HCT116 (cell line): ENCODE measurements at regions not wholly inside any gene's neighbourhood (a gene's known extent, or its start where the extent isn't known, plus 50 kb on each side); places are given as distances from the start of the nearest gene placed in this dataset.

Experiments
- ATAC-seq: fragments of 200-7000 bp; cut with Tn5 transposase; 2 replicates; pipeline ENCODE4 v1.9.1; 2020; ENCODE audit warnings: mild to moderate bottlenecking, moderate library complexity
- BruUV-seq: library from RNA; stranded (reverse); fragments of 400-500 nt; replicated peaks from 2 replicates; lab custom pipeline; 2021; lab: Mats Ljungman, UMichigan
- CTCF ChIA-PET: fragments of 300-600 bp; sonication (Branson Sonifier 250); formaldehyde crosslinking; loops from one replicate; lab custom pipeline; 2021; ENCODE audit warnings: antibody characterized with exemption; lab: Charles Lee
- POLR2A ChIA-PET: fragments of 300-600, 350-600 bp; sonication (Branson Sonifier 250); formaldehyde crosslinking; loops from one replicate; lab custom pipeline; 2021; ENCODE audit warnings: antibody characterized with exemption; lab: Charles Lee
- RAD21 ChIA-PET, 2 experiments: fragments of 300-600 bp; sonication (Branson Sonifier 250); formaldehyde crosslinking; loops; one replicate each; lab custom pipeline; 2023; ENCODE audit warnings: low total read pairs in 2 of 2; ENCODE audit not compliant: uncharacterized antibody in 2 of 2, unreplicated experiment in 2 of 2, low non-redundant PET in 1 of 2; lab: Charles Lee
- DNase-seq: peaks from one replicate; pipeline ENCODE4 v3.0.0-alpha.2; 2010; ENCODE audit warnings: low read depth, low spot score
- H2AFZ ChIP-seq: fragments of 200-600 bp; shearing (Covaris generic), sonication (generic); 2 replicates; pipeline ENCODE4 v1.6.1; 2017; ENCODE audit warnings: low read depth, mixed run types, mixed read lengths, antibody characterized with exemption, low read length; ENCODE audit not compliant: poor library complexity, severe bottlenecking
- H3K27ac ChIP-seq: 2 replicates; pipeline ENCODE4 v1.5.1; 2012; ENCODE audit warnings: low read depth, low read length
- H3K27me3 ChIP-seq: fragments of 200-600 bp; sonication (generic); 2 replicates; pipeline ENCODE4 v1.6.1; 2016; ENCODE audit warnings: mixed run types, low read length, mixed read lengths; ENCODE audit not compliant: insufficient read depth
- H3K36me3 ChIP-seq, 2 experiments: fragments of 200-500 bp in 1 of 2; fragments of 200-600 bp in 1 of 2; sonication (Bioruptor generic) in 1 of 2; sonication (generic) in 1 of 2; 2 replicates each; pipeline versions ENCODE4 v1.5.1 to v1.6.1; 2014 to 2016; ENCODE audit warnings: low read length in 2 of 2, inconsistent platforms in 1 of 2, mixed read lengths in 1 of 2, mixed run types in 1 of 2; ENCODE audit not compliant: insufficient read depth in 2 of 2, control insufficient read depth in 1 of 2
- H3K4me1 ChIP-seq, 2 experiments: fragments of 200-600 bp in 1 of 2; sonication (generic) in 1 of 2; 2 replicates each; pipeline versions ENCODE4 v1.5.1 to v1.6.1; 2012 to 2017; ENCODE audit warnings: low read length in 2 of 2, inconsistent platforms in 1 of 2, mild to moderate bottlenecking in 1 of 2, mixed read lengths in 1 of 2, mixed run types in 1 of 2, moderate library complexity in 1 of 2; ENCODE audit not compliant: insufficient read depth in 2 of 2, control insufficient read depth in 1 of 2
- H3K4me2 ChIP-seq: fragments of 200-600 bp; sonication (generic); 2 replicates; pipeline ENCODE4 v1.6.1; 2017; ENCODE audit warnings: mixed run types, low read length, mixed read lengths
- H3K4me3 ChIP-seq, 2 experiments: fragments of 200-600 bp in 1 of 2; sonication (generic) in 1 of 2; replicated peaks in 1 of 2; 2 replicates each; pipeline ENCODE4 v1.5.1; 2011 to 2016; ENCODE audit warnings: low read length in 2 of 2, control low read depth in 1 of 2, low read depth in 1 of 2, mild to moderate bottlenecking in 1 of 2, mixed read lengths in 1 of 2, mixed run types in 1 of 2
- H3K79me2 ChIP-seq: fragments of 200-600 bp; sonication (generic); 2 replicates; pipeline ENCODE4 v1.6.1; 2017; ENCODE audit warnings: mild to moderate bottlenecking, mixed run types, low read length, moderate library complexity, mixed read lengths; ENCODE audit not compliant: insufficient read depth
- H3K9ac ChIP-seq: fragments of 200-600 bp; sonication (generic); 2 replicates; pipeline ENCODE4 v1.6.1; 2016; ENCODE audit warnings: low read length, mixed read lengths
- H3K9me2 ChIP-seq: fragments of 200-600 bp; sonication (generic), shearing (Covaris generic); 2 replicates; pipeline ENCODE4 v1.6.1; 2017; ENCODE audit warnings: mixed run types, mild to moderate bottlenecking, moderate library complexity; ENCODE audit not compliant: insufficient read depth
- H3K9me3 ChIP-seq, 2 experiments: fragments of 200-500 bp in 1 of 2; fragments of 200-600 bp in 1 of 2; sonication (Bioruptor generic) in 1 of 2; sonication (generic) in 1 of 2; 2 replicates each; pipeline ENCODE4 v1.6.1; 2014 to 2017; ENCODE audit warnings: low read length in 2 of 2, mixed read lengths in 2 of 2, inconsistent platforms in 1 of 2, low read depth in 1 of 2, mild to moderate bottlenecking in 1 of 2, mixed run types in 1 of 2, moderate library complexity in 1 of 2; ENCODE audit not compliant: control insufficient read depth in 1 of 2, insufficient read depth in 1 of 2
- H4K20me1 ChIP-seq: fragments of 200-600 bp; sonication (generic), shearing (Covaris generic); 2 replicates; pipeline ENCODE4 v1.6.1; 2017; ENCODE audit warnings: mixed run types, mild to moderate bottlenecking, moderate library complexity; ENCODE audit not compliant: insufficient read depth
- ATF3 ChIP-seq: IDR thresholded peaks from 2 replicates; pipeline ENCODE4 v1.6.1; 2012
- CBX3 ChIP-seq: IDR thresholded peaks from 2 replicates; pipeline ENCODE4 v1.6.1; 2012; ENCODE audit warnings: low read depth
- CEBPB ChIP-seq: IDR thresholded peaks from 2 replicates; pipeline ENCODE4 v1.6.1; 2012; ENCODE audit warnings: low read depth
- EGR1 ChIP-seq: IDR thresholded peaks from 2 replicates; pipeline ENCODE4 v1.6.1; 2012; ENCODE audit warnings: low read depth
- ELF1 ChIP-seq: IDR thresholded peaks from 2 replicates; pipeline ENCODE4 v1.6.1; 2012; ENCODE audit warnings: low read depth, borderline replicate concordance
- EZH2 ChIP-seq: fragments of 200-600 bp; sonication (generic); IDR thresholded peaks from 2 replicates; pipeline ENCODE4 v1.6.1; 2017; ENCODE audit warnings: antibody characterized with exemption, mixed run types
- EZH2phosphoT487 ChIP-seq: fragments of 200-600 bp; IDR thresholded peaks from 2 replicates; pipeline ENCODE4 v1.6.1; 2018; ENCODE audit warnings: antibody characterized with exemption, borderline replicate concordance
- FOSL1 ChIP-seq: IDR thresholded peaks from 2 replicates; pipeline ENCODE4 v1.6.1; 2012; ENCODE audit warnings: low read depth
- JUND ChIP-seq: IDR thresholded peaks from 2 replicates; pipeline ENCODE4 v1.6.1; 2012
- POLR2A ChIP-seq: IDR thresholded peaks from 2 replicates; pipeline ENCODE4 v1.7.0; 2011; ENCODE audit warnings: borderline replicate concordance; ENCODE audit not compliant: insufficient read depth, insufficient read length; ENCODE audit errors: extremely low read depth
- REST ChIP-seq: IDR thresholded peaks from 2 replicates; pipeline ENCODE4 v1.6.1; 2012; ENCODE audit warnings: low read depth
- SIN3A ChIP-seq: IDR thresholded peaks from 2 replicates; pipeline ENCODE4 v1.6.1; 2012; ENCODE audit warnings: low read depth
- SP1 ChIP-seq: IDR thresholded peaks from 2 replicates; pipeline ENCODE4 v1.6.1; 2012; ENCODE audit warnings: low read depth
- SRF ChIP-seq: IDR thresholded peaks from 2 replicates; pipeline ENCODE4 v1.6.1; 2012; ENCODE audit warnings: low read depth
- TCF7L2 ChIP-seq: IDR thresholded peaks from 2 replicates; pipeline ENCODE4 v1.7.0; 2011; ENCODE audit warnings: borderline replicate concordance, inconsistent platforms; ENCODE audit not compliant: insufficient read depth, insufficient read length; ENCODE audit errors: extremely low read depth
- ZBTB33 ChIP-seq: IDR thresholded peaks from 2 replicates; pipeline ENCODE4 v1.6.1; 2011; ENCODE audit warnings: mild to moderate bottlenecking, low read length, moderate library complexity; ENCODE audit not compliant: insufficient replicate concordance; ENCODE audit errors: extremely low read depth
- ZNF274 ChIP-seq: fragments of 200-500 bp; sonication (Bioruptor generic); IDR thresholded peaks from 2 replicates; pipeline ENCODE4 v1.6.1; 2014; ENCODE audit warnings: mild to moderate bottlenecking, low read depth, low read length, inconsistent platforms
- intact Hi-C: fragments of 100-400 bp; cut with micrococcal nuclease; formaldehyde crosslinking; loops from 2 replicates; pipeline ENCODE4 v1.10.0; 2022

GRCh38 chr9:109956717-109957440 lies 176.9 kb downstream of the PALM2AKAP2 start (continued):
- TF ChIP-seq ZNF274 = no peak
- no peak for TF ChIP-seq JUND
- TF ChIP-seq ELF1 = no peak
- no peak for TF ChIP-seq EZH2
- no peak for TF ChIP-seq ZBTB33
- TF ChIP-seq CEBPB = no peak

GRCh38 chr9:109959679-109960078 lies 179.7 kb downstream of the PALM2AKAP2 start:
- Histone ChIP-seq H3K36me3 (no peaks in the 10 kb centered on the region), H3K9me3 (no peaks in the 10 kb centered on the region), H3K4me1 (no peaks in the 10 kb centered on the region), H3K9me2 (no peaks in the 10 kb centered on the region), H2AFZ (no peak overlapping the region), H3K4me3 (no peak overlapping the region), H3K79me2 (no peaks in the 10 kb centered on the region), H3K4me2 (no peak overlapping the region), H4K20me1 (no peaks in the 10 kb centered on the region), H3K9ac (no peak overlapping the region), H3K27ac (no peak overlapping the region), H3K27me3 (peaks cover 23% of the 10 kb centered on the region; the same call in 1 of the 2 replicates)
- no TSS peak for BruUV-seq
- TF ChIP-seq TCF7L2 (no peak), SRF (no peak), CEBPB (no peak), EZH2phosphoT487 (no peak), FOSL1 (no peak), REST (no peak), JUND (no peak), SP1 (no peak), CBX3 (no peak), EGR1 (no peak), ELF1 (no peak), ATF3 (no peak), POLR2A (no peak), SIN3A (no peak)
- intact Hi-C loops = no loop called here
- ChIA-PET POLR2A (no interaction called here), CTCF (no interaction called here), RAD21 (no interaction called here)
- ATAC-seq = no peak
- DNase-seq = no peak
